Left kidney (tissue), 1 donor: ENCODE measurements at regions not wholly inside any gene's neighbourhood (a gene's known extent, or its start where the extent isn't known, plus 50 kb on each side); places are given as distances from the start of the nearest gene placed in this dataset.

Experiments
- DNase-seq: peaks from one replicate; pipeline ENCODE4 v3.0.0-alpha.2; 2013

DNA sequence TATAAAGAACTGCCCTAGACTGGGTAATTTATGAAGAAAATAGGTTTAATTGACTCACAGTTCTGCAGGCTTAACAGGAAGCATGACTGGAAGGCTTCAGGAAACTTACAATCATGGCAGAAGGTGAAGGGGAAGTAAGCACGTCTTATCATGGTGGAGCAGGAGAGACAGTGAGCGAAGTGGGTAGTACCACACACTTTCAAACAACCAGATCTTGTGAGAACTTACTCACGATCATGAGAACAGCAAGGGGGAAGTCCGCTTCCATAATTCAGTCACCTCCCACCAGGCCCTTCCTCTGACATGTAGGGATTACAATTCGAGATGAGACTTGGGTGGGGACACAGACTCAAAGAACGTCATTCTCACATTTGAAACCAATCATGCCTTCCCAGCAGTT is 260.1 kb upstream of the FAM98A start:
- no peak for DNase-seq

GRCh38 chr2:33848486-33848885 is 249.4 kb upstream of the FAM98A start:
- no peak for DNase-seq

DNA sequence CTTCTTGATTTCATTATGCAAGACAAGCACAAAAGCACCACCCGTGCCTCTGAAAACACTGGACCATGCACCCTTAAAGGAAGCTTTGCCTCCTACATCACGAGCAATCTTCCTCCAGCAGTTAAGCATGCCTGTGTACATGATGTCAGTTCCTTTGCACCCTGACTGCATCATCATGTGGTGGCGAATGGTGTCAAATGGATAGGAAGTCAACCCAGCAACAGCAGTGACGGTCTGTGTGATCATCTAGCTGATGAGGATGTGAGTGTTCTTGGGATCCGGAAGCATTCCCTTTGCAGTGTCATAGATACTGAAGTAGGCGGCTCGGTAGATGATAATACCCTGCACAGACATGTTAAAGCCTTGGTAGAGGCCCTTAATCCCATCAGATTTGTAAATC is 240.7 kb upstream of the FAM98A start:
- DNase-seq = no peak

GRCh38 chr2:33836628-33837027 is 237.5 kb upstream of the FAM98A start:
- no peak for DNase-seq

GRCh38 chr2:33835911-33836310 is 236.8 kb upstream of the FAM98A start:
- no peak for DNase-seq

DNA sequence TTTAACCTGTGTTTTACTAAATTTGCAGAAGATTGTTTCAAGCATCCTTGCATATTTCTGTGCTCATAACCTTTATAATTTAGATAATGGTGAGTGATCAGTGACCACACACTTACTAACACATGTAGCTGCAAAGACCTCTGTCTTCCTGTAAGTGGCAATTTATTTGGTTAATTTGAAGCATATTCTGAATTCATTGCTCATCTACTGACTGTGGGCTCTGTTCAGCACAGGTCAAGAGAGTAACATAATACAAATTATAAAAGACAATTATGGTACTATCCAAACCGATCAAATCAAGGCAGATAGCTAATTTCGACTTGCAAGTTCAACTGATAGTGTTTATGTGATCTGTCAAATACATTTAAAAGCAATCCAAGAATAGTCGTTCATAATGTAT is 223.9 kb upstream of the FAM98A start:
- DNase-seq = no peak

GRCh38 chr2:33812707-33813106 is 213.6 kb upstream of the FAM98A start:
- DNase-seq = no peak

- no peak for DNase-seq
Measured at GRCh38 chr2:33810046-33810835, 211.1 kb upstream of the FAM98A start.

DNA sequence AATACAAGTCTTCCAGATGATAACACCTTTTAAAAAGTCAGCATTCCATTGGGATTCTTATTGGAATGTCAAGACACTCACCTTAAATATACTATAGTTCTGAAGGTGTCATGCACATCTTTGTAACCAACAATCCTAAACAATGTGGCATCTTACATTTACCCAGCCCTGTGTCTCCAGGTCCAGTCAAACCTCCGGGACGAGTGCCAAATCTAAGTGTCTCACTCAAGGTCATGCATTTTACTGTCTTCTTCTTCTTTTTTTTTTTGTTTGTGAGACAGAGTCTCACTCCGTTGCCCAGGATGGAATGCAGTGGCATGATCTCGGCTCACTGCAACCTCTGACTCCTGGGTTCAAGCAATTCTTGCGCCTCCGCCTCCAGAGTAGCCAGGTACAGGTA is 206.9 kb upstream of the FAM98A start:
- no peak for DNase-seq

DNA sequence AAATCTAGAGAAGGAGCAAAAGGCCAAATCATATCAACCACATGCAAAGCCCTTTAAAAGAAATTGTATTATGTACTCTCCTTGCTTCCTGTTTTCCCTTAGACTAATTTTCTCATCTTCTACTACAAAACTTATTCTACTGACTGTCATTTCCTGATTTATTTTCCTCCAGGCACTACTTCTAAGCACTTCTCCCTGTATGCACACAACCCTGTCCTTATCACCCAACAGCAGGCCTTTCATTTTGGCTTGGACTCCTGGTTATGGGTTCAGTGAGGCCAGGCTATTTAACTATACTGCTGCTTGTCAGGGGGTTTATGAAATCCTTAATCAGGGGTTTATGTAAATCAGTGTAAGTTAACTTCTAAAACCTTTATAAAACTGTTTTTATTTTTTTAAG is 205.1 kb upstream of the FAM98A start:
- no peak for DNase-seq

DNA sequence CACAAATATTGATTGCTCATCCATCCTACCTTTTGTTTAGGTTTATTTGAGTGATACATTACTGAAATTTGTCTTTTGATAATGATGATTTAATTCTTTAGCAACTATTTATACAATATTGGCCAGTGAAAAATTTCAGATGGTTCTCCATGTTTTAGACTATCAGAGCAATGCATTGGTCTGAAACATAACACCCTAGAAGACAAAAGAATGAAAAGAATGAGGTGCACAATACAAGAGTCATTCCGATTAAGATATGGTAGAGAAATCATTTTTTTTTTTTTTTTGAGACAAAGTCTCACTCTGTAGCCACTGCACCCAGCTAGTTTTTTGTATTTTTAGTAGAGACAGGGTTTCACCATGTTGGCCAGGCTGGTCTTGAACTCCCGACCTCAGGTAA is 197.4 kb upstream of the FAM98A start:
- no peak for DNase-seq

GRCh38 chr2:33791625-33792024 is 192.5 kb upstream of the FAM98A start:
- no peak for DNase-seq

DNA sequence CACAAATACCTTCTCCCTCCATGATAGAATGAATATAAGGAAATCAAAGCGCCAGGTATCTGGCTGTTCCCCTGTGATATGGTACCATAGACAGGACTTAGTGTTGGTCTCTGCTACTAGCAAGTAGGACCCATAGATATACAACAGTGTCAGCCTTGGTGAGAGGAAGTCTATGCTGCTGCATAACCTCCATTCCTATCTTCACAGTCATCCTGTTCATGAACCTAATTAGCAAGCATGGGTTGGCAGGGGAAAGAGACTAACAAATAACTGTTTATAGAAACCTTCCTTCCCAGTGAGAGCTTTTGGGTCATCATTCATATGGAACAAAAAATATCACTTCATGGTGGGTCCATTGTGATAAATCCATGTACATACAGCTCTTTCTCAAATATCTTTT is 188.9 kb upstream of the FAM98A start:
- DNase-seq = no peak

DNA sequence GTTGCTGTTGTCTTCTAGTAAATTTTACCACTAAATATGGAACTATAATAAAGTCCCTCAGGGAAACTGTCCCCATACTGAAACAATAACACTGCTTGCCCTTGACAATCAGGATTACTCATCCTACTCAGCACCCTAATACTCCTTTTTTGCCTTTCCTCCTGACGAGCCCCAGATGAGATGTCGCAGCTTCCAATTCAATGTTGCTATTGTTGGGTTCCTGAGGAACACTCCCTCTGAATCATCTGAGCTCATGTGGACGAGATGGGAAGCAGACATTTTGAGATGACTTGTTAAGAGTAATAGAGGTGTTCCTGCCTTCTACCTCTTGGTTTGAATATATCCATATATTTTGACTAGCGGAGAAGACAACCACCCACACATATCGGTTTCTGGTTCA is 187.8 kb upstream of the FAM98A start:
- no peak for DNase-seq

GRCh38 chr2:33785201-33786106 is 186.4 kb upstream of the FAM98A start:
- no peak for DNase-seq

DNA sequence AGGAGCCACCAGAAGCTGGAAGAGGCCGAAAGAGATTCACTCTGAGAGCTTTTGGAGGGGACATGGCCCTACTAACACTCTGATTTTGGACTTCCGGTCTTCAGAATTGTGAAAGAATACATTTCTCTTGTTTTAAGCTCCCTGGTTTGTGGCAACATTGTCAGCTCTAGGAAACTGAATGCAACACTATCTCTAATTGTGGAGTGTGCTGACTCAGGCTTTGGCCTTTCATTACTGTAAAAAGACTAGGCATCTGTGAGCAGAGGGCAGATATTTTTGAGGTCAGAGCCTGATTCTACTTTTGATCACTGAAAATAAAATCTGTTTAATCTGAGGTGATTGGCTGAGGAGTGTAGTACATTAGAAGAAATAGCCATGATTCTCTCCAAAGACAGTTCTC is 185.4 kb upstream of the FAM98A start:
- DNase-seq = no peak

DNA sequence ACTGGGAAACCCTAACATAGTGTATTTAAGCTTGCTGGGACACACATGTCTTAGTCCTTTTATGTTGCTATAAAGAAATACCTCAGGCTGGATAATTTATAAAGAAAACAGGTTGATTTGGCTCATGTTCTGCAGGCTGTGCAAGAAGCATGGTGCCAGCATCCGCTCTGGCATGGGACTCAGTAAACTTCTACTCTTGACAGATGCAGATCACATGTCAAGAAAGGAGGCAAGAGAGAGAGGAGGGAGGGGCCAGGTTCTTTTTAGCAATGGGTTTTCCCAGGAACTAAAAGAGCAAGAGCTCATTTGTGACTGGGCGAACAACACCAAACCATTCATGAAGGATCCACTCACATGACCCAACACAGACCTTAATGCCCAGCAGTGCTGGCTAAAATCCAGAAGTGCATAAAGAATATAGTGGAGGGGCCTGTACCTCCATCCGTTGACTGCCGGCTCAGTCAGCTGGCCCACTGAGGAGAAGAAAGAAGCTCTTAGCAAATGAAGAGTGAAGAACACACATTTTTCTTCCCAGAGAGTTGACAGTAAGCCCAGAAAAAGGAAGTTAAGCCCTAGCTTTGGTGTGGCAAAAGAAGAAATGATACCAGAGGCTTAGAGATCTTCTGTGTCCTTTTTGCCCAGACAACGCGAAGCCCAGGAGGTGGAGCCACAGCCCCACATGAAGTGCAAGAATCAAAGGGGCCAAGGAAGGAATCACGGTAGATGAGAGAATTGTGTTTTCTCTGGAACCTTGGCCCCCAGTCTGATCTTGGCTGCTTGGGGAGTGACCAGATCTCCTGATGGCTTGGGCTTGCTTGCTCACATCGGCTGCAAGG is 183.5 kb upstream of the FAM98A start:
- no peak for DNase-seq

- DNase-seq = no peak
Measured at GRCh38 chr2:33777786-33778185, 178.7 kb upstream of the FAM98A start.

DNA sequence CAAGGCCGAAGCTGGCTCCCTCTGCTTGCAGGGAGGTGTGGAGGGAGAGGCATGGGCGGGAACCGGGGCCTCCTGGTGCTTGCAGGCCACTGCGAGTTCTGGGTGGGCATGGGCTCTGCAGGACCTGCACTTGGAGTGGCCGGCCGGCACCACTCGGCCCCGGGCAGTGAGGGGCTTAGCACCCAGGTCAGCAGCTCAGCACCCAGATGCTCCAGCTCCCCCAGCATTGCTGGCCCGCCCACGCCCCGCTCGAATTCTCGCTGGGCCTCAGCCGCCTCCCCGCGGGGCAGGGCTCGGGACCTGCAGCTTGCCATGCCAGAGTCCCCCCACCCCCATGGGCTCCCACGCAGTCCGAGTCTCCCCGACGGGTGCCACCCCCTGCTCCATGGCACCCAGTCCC is 176.2 kb upstream of the FAM98A start:
- no peak for DNase-seq

DNA sequence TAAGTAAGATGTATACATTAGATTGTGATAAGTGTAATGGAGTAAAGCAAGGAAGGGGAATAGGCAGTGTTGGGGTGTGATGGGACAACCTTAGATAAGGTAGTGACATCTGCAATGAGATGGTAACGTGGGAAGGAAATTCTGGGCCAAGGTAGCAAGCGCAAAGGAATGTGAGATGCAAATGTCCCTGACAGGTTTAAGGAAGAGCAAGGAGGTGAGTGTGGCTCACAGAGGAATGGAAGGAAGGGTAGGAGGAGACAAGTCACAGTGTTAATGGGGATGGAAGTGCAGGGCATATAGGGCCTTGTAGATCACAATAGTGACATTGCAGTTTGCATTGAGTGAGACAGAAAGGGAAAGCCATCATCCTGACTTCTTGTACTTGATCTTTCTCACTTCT is 170.9 kb upstream of the FAM98A start:
- no peak for DNase-seq

DNA sequence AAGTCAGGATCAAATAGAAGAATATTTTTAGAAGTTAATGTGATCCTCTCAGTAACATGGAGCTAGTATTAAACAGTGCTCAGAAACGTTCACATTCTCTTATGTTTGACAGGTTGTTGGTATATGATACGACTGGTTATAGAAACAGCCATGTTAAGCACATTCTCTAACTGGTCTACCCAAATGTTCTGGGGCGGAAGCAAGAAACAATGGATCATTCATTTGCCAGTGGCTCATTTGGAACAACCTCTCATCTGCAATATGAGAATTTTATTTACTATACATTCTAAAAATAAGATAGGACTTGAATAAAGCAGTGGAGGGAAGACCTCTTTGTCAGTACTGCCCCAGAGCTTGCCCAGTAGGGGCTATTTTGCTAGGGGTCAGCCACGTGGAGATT is 167.1 kb upstream of the FAM98A start:
- no peak for DNase-seq

DNA sequence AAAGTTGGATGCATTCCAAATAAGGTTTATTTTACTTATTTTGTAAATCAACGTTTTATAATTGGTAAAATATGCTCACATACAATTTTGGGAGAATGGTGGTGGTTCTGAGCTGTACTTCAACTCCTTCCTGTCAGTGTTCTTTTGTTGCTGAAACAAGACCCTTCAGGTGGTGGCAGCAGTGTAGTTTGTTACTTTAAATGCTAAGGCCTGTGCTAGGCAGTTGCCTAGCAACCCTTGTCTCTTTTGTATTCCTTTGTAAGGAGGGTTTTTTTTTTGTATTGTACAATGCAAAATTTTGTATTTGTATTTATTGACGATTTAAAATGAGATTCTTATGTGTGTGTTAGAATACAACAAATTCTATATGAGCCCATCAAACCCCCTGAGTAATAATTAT is 166.0 kb upstream of the FAM98A start:
- DNase-seq = peak; percentile 43

DNA sequence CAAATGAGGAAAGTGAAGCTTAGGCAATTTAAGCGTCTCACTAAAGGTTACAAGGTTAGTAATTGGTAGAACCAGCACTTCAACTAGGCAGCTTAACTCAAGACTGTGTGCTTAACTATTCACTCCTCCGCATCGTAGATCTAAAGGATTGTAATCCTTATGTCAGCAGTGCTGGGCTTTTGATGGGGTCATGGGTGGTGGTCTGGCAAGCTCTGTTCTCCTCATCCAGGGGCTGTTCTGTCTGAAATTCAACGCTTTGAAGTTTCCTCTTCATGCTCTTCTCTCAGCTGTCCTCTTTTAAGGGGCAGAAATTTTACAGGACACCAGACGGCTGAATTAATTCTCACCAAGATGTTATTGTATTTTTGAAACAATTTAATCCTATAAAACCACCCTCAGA is 165.5 kb upstream of the FAM98A start:
- no peak for DNase-seq
